Endothelial cell of umbilical vein (primary cell): ENCODE measurements at regions not wholly inside any gene's neighbourhood (a gene's known extent, or its start where the extent isn't known, plus 50 kb on each side); places are given as distances from the start of the nearest gene placed in this dataset.

Experiments
- CTCF ChIP-seq, 2 donors: IDR thresholded peaks; 1 replicate in 1 of 2; 2 replicates in 1 of 2; pipeline ENCODE4 v1.5.1; 2011; ENCODE audit warnings: low read length in 2 of 2, mild to moderate bottlenecking in 2 of 2, moderate library complexity in 2 of 2, control low read depth in 1 of 2, inconsistent platforms in 1 of 2, low read depth in 1 of 2; ENCODE audit not compliant: insufficient read depth in 1 of 2; ENCODE audit errors: extremely low read depth in 1 of 2
- EZH2 ChIP-seq: IDR thresholded peaks from 2 replicates; pipeline ENCODE4 v1.6.1; 2012; ENCODE audit warnings: borderline replicate concordance, low read depth, mild to moderate bottlenecking, moderate library complexity, low read length, inconsistent platforms; ENCODE audit not compliant: severe bottlenecking
- JUN ChIP-seq: IDR thresholded peaks from 2 replicates; pipeline ENCODE4 v1.6.1; 2011; ENCODE audit warnings: borderline replicate concordance, low read depth; ENCODE audit not compliant: insufficient read length, insufficient read depth
- MYC ChIP-seq: IDR thresholded peaks from one replicate; pipeline ENCODE4 v1.6.1; 2011; ENCODE audit warnings: mild to moderate bottlenecking, low read depth, low read length
- POLR2A ChIP-seq: IDR thresholded peaks from 2 replicates; pipeline ENCODE4 v1.6.1; 2012; ENCODE audit warnings: low read depth, mild to moderate bottlenecking, control low read depth, low read length
- POLR2AphosphoS5 ChIP-seq: IDR thresholded peaks from 2 replicates; pipeline ENCODE4 v1.6.1; 2012; ENCODE audit warnings: low read depth, mild to moderate bottlenecking, control low read depth, low read length, moderate library complexity; ENCODE audit not compliant: insufficient read depth

- TF ChIP-seq POLR2A = no peak
- no peak for TF ChIP-seq CTCF (IDR thresholded peaks at IDR 0.05; ENCODE audit: extremely low read depth in 1 of 2, insufficient read depth in 1 of 2, low read depth in 1 of 2, low read length in 2 of 2)
- TF ChIP-seq JUN = no peak
- TF ChIP-seq POLR2AphosphoS5 = no peak
- TF ChIP-seq EZH2 = no peak
- no peak for TF ChIP-seq MYC
Measured at GRCh38 chr16:86857807-86858206, 279.5 kb downstream of the FOXL1 start.
